Mucosa of descending colon (tissue), 3 donors: ENCODE measurements at regions not wholly inside any gene's neighbourhood (a gene's known extent, or its start where the extent isn't known, plus 50 kb on each side); places are given as distances from the start of the nearest gene placed in this dataset.

Source experiments
- ATAC-seq: fragments of 200-7000 bp; cut with Tn5 transposase; one replicate; pipeline ENCODE4 v1.9.1; 2020; ENCODE audit warnings: mild to moderate bottlenecking, moderate library complexity
- DNase-seq, 3 donors: peaks; one replicate each; pipeline ENCODE4 v3.0.0-alpha.2; 2020
- H3K36me3 ChIP-seq: fragments of 200-600 bp; one replicate; pipeline ENCODE4 v1.8.0; 2021; ENCODE audit warnings: low read depth, mild to moderate bottlenecking
- H3K4me1 ChIP-seq: fragments of 200-600 bp; one replicate; pipeline ENCODE4 v1.8.0; 2021; ENCODE audit warnings: low read depth, mild to moderate bottlenecking
- H3K4me3 ChIP-seq: fragments of 200-600 bp; one replicate; pipeline ENCODE4 v1.8.0; 2021; ENCODE audit warnings: mild to moderate bottlenecking
- H3K9me3 ChIP-seq: fragments of 200-600 bp; one replicate; pipeline ENCODE4 v1.8.0; 2021; ENCODE audit warnings: mild to moderate bottlenecking
- CTCF ChIP-seq: fragments of 200-600 bp; IDR thresholded peaks from one replicate; pipeline ENCODE4 v1.8.0; 2022; ENCODE audit warnings: antibody characterized with exemption, mild to moderate bottlenecking
- intact Hi-C, 2 donors: fragments of 100-400 bp; cut with DNase I in 1 of 2; cut with micrococcal nuclease in 1 of 2; formaldehyde crosslinking; loops; one replicate each; pipeline versions ENCODE4 v1.11.0 to v1.11.1; 2022; cut with DNase I, micrococcal nuclease
- donor health status: DM: no; HTN: no; CAD: no; lungs with moderate emphysema.
- donor health status: DM: no; HTN: no; CAD: no.
- donor health status: DM: no; HTN: yes; CAD: no.

- DNase-seq (no peak), ATAC-seq (no peak)
- Histone ChIP-seq H3K36me3 (no peaks in the 10 kb centered on the region), H3K4me3 (no peak overlapping the region), H3K9me3 (peaks cover 15% of the 10 kb centered on the region), H3K4me1 (no peaks in the 10 kb centered on the region)
- no peak for TF ChIP-seq CTCF
- intact Hi-C loops: no loop called here
Observed at GRCh38 chr3:21238661-21239060, 512.3 kb downstream of the ZNF385D start.

GRCh38 chr3:21237638-21238037 is 513.4 kb downstream of the ZNF385D start:
- ATAC-seq (no peak), DNase-seq (no peak)
- H3K9me3 ChIP-seq: peaks cover 14% of the 10 kb centered on the region
- H3K4me3 ChIP-seq: no peak overlapping the region
- H3K4me1 ChIP-seq: no peaks in the 10 kb centered on the region
- no peak for TF ChIP-seq CTCF
- intact Hi-C loops: no loop called here
- H3K36me3 ChIP-seq: no peaks in the 10 kb centered on the region

- Histone ChIP-seq H3K4me3 (no peak overlapping the region), H3K36me3 (no peaks in the 10 kb centered on the region), H3K4me1 (no peaks in the 10 kb centered on the region), H3K9me3 (peaks cover 9% of the 10 kb centered on the region)
- TF ChIP-seq CTCF: no peak
- DNase-seq (no peak), ATAC-seq (no peak)
- intact Hi-C loops: no loop called here
Observed at GRCh38 chr3:21235491-21235890, 515.5 kb downstream of the ZNF385D start.

GRCh38 chr3:21234933-21235332 is 516.1 kb downstream of the ZNF385D start:
- H3K4me3 ChIP-seq: no peak overlapping the region
- H3K9me3 ChIP-seq: peaks cover 7% of the 10 kb centered on the region
- intact Hi-C loops: no loop called here
- TF ChIP-seq CTCF: no peak
- ATAC-seq (no peak), DNase-seq (no peak)
- H3K4me1 ChIP-seq: no peaks in the 10 kb centered on the region
- H3K36me3 ChIP-seq: no peaks in the 10 kb centered on the region

GRCh38 chr3:21229426-21230135 is 521.4 kb downstream of the ZNF385D start:
- ATAC-seq (no peak), DNase-seq (no peak)
- no peaks in the 10 kb centered on the region for H3K36me3 ChIP-seq
- TF ChIP-seq CTCF: no peak
- H3K4me3 ChIP-seq: no peak overlapping the region
- no peaks in the 10 kb centered on the region for H3K4me1 ChIP-seq
- intact Hi-C loops: no loop called here
- H3K9me3 ChIP-seq: peaks cover 8% of the 10 kb centered on the region

- ATAC-seq (no peak), DNase-seq (peak in 1 of 3 donors; percentile 35)
- no peak for TF ChIP-seq CTCF
- no peaks in the 10 kb centered on the region for H3K4me1 ChIP-seq
- H3K36me3 ChIP-seq: no peaks in the 10 kb centered on the region
- H3K4me3 ChIP-seq: no peak overlapping the region
- H3K9me3 ChIP-seq: peaks cover 11% of the 10 kb centered on the region
- intact Hi-C loops: no loop called here
Observed at GRCh38 chr3:21226086-21226485, 524.9 kb downstream of the ZNF385D start.
